GM18502 (cell line): ENCODE measurements at regions not wholly inside any gene's neighbourhood (a gene's known extent, or its start where the extent isn't known, plus 50 kb on each side); places are given as distances from the start of the nearest gene placed in this dataset.

Experiments
- ATAC-seq: cut with Tn5 transposase; IDR thresholded peaks from one replicate; pipeline ENCODE4 v1.9.1; 2021; ENCODE audit warnings: mild to moderate bottlenecking; ENCODE audit not compliant: unreplicated experiment, poor library complexity

DNA sequence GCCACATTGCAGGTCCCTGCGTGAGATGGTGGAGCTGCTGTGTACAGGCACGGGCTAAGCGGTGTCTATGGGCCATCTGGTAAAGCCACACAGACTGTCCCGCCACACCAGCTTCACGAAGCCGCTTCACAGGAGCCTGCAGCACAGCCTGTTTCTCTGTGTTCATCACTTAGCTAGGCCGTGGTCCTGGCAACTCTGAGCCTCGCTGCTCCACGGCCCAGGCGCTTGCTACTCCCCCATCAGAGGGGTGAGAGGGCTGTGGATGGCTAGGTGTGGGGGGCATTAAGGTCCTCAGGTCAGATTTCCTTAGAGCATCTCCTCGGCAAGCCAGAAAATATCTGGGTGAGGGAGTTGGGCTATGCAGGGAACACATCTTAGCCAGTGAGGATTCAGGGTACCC, 225.7 kb downstream of the GLI2 start:
- no peak for ATAC-seq

GRCh38 chr2:120963997-120964705, 228.5 kb downstream of the GLI2 start:
- ATAC-seq: no peak

DNA sequence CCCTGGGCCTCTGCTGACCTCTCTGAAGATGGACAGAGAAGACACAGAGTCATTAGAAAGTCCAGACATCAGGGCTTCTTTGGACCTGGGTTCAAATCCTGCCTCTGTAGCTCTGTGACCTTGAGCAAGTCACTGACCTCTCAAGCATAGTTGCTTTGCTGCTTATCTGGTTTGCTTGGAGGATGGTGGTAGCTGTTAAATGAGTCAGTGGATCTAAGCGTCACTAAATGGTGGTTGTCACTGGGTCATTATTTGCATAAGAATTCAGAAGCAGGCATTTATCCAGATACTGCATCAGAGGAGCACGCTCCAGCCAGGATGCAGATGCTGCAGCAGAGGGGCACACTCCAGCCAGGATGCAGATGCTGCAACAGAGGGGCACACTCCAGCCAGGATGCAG, 229.2 kb downstream of the GLI2 start:
- ATAC-seq: no peak

- no peak for ATAC-seq
Observed at GRCh38 chr2:120966510-120967254, 231.0 kb downstream of the GLI2 start.

DNA sequence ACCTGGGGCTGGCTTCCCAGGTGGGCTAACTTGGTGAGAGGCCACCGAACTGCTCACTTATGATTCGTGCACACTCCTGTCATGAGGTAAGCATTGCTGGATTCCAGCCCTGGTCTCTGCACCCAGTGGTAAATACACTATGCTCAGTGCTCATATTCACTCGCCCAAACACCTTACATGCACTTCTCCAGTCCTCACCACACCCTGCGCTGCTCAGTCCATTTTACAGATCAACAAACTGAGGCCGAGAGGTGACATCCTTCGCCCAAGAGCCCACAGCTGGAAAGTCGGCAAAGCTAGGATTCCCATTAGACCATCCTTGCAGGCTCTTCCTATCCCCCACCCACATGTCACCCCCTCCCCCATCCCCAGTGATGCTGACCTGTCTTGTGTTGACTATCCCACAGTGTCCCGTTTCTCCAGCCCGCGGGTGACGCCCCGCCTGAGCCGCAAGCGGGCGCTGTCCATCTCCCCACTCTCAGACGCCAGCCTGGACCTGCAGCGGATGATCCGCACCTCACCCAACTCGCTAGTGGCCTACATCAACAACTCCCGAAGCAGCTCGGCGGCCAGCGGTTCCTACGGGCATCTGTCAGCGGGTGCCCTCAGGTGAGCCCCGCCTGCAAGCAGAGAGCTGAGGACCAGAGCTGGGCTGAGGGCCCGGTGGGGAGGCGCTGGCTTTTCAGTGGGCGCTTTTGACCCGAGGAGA, 232.8 kb downstream of the GLI2 start:
- ATAC-seq: no peak

DNA sequence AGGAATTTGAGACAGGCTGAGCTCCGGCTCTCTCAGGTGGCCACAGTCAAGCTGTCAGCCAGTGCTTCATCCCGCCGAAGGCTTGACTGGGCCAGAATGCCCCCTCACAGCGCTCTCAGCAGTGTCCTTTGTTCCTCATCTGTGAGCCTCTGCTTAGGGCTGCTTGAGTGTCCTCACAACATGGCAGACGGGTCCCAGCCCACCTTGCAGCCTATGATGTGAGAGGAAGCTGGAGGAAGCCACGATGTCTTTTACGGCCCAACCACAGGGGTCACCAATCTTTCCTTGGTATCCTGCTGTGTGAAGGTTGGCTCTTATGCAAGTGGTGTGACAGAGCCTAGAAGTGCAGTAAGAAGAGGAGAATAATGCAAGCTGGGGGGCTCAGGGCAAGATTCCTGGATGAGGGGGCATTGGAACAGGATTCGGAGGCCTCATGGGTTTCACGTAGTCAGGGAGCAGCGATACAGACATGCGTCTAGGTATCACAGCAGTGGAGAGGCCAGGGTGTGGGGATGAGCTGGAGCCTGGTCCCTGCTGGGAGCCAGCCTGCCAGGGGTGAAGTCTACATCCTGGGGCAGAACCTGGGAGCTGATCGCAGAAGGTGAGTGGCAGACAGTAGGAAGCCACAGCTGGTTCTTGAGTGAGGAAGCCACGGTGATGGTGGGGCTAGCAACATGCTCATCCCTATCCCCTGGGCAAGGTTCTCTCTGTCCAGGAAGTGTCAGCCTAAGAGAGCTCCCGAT, 234.1 kb downstream of the GLI2 start:
- ATAC-seq: no peak

- no peak for ATAC-seq
Observed at GRCh38 chr2:120971866-120972265, 236.2 kb downstream of the GLI2 start.

GRCh38 chr2:120972286-120972685, 236.6 kb downstream of the GLI2 start:
- ATAC-seq: no peak

DNA sequence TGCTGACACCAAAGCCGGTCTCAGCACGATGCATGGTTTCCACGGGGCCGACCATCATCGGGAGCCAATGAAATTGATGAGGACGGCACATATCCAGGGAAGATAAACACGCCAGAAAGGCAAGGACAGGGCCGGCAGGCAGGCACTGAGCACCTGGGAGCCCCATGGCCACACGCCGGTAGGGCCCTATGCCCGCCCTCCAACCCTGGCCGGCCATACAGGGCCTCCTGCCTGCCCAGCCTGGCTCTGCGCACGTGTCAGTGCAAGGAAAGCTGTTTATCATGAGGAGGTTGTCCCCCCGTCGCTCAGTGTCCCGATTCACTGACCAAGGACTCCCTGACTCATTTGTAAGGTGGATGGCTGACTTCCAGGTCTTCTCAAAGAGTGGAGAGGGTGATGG, 237.5 kb downstream of the GLI2 start:
- ATAC-seq: no peak

DNA sequence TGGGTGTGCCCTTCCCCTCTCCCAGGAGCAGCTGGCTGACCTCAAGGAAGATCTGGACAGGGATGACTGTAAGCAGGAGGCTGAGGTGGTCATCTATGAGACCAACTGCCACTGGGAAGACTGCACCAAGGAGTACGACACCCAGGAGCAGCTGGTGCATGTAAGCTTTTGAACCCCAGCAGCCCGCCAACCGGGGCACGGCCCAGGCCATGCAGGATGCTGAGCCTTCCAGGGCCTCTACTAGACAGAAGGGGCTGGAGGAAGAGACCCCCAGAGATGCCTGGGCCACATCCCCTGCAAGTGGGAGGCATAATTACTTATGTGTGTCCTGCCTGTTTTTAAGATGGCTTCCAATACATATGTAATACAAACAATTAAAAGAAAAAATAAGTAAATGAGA, 239.3 kb downstream of the GLI2 start:
- ATAC-seq: no peak

DNA sequence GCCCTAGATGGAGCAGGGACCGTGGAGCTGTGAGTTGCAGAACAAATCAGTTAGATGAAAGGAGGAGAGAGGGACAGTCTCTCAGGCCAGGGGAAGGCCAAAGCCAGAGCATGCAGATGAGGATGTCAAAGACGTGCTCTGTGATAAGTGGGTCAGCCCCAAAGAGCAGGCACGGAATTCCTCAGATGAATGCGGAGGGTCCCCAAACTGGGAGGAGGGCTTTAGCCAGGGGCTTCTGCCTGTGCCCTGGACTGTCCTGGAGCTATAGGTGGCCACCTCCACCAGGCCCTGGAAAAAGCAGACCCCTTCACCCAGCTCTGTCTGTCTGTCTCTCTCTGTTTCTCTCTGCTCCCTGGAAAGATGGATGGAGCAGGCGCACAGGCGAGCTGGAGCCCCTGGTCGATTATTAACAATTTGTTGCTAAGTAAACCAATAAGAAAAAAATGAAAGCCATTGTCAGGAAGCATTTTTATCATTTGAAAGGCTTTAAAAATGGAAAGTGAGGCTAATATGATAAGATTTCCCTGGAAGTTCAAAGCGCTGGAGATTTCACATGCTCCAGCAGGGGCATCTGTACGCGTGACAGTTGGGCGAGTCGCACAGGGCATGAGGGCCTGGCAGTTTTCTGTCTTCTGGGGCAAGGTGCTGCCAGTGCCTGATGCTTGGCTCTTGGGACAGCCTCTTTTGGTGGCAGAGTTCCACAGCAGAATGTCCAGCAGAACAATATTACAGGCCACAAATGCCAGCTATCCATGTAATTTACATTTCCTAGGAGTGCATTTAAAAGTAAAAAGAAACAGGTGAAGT, 241.0 kb downstream of the GLI2 start:
- ATAC-seq: no peak

DNA sequence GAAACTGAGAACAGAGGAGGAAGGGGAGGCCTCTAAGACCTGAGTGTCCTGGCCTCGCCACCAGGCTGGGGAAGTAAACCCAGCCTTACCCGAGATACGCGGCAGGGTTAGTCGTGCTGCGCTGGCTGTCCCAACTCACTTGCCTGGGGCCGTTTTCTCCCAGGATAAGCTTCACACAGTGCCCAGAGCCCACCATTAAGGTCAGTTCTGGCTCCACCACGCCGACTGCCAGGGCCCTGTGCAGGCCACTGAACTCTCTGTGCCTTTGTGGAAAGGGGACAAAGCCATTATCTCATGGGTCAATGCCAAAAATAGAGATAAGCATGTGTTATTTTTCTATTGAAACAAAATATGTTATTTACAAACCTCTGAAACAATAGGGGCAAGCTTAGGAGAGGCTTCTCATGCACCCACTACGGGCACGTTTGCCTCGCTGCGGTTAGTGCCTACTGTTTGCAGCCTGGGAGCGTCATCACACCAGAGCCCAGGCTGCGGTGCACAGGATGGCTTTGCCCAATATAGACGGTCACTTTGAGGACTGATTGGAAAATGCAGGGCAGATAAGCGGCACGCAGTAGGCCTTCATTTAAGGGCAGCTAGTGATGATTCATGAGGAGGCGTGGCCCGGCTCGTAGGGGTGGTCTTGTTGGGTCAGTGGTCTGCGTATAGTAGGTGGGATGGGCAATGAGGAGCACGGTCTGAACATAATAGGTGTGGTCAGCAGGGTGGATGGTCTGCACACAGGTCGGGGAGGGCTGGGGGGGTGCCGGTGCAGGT, 242.1 kb downstream of the GLI2 start:
- no peak for ATAC-seq

- no peak for ATAC-seq
Observed at GRCh38 chr2:120978359-120979050, 242.8 kb downstream of the GLI2 start.

- ATAC-seq: no peak
Observed at GRCh38 chr2:120979398-120979797, 243.7 kb downstream of the GLI2 start.

GRCh38 chr2:120979921-120980320, 244.3 kb downstream of the GLI2 start:
- no peak for ATAC-seq

- ATAC-seq: no peak
Observed at GRCh38 chr2:120981443-120981842, 245.8 kb downstream of the GLI2 start.

- ATAC-seq: no peak
Observed at GRCh38 chr2:120982598-120982997, 246.9 kb downstream of the GLI2 start.

GRCh38 chr2:120983344-120983743, 247.7 kb downstream of the GLI2 start:
- ATAC-seq: no peak

- ATAC-seq: no peak
Observed at GRCh38 chr2:120984046-120984445, 248.4 kb downstream of the GLI2 start.
